ENCODE measurements at regions not wholly inside any gene's neighbourhood (a gene's known extent, or its start where the extent isn't known, plus 50 kb on each side); places are given as distances from the start of the nearest gene placed in this dataset.

DNA sequence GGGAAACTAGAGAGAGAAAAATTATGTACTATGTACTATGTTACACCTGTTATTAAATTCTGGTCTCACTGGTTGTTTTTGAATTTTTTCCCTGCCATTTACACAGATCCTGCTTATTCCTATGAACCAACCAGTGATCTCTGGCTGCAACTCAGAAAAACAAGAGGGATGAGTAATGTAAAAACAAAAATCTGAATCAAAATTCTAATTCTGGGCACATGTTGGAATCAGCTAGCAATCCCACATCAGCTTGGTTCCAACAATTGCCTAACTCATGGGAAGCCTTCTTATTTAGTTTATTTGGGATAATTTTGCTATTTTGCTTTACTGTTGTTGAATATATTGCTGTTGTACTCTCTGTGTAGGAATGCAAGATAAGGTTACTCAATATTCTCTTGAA, 78.3 kb downstream of the PLK2 start:
- Histone ChIP-seq H3K9me3 (ENCODE audit: low read length) (peaks cover 7% of the 10 kb centered on the region; the same call in 1 of the 2 replicates), H3K27me3 (ENCODE audit: low read length) (no peaks in the 10 kb centered on the region), H3K79me2 (ENCODE audit: low read length) (no peaks in the 10 kb centered on the region), H3K4me1 (ENCODE audit: insufficient read depth, low read length) (no peaks in the 10 kb centered on the region), H3K4me3 (ENCODE audit: low read length) (no peak overlapping the region), H3K27ac (ENCODE audit: low read length) (no peak overlapping the region), H2AFZ (ENCODE audit: low read length) (no peak overlapping the region), H3F3A (ENCODE audit: low read length, unreplicated experiment) (no peaks in the 10 kb centered on the region), H3K9ac (ENCODE audit: low read length) (no peak overlapping the region), H4K20me1 (ENCODE audit: low read length) (no peaks in the 10 kb centered on the region), H3K9me2 (replicated peaks; ENCODE audit: low read length) (no peaks in the 10 kb centered on the region), H3K4me2 (ENCODE audit: low read length) (no peak overlapping the region), H3K36me3 (ENCODE audit: low read depth, low read length) (no peaks in the 10 kb centered on the region; the same call in 1 of the 2 replicates)
- intact Hi-C loops (cut with micrococcal nuclease) = no loop called here
- ChIA-PET POLR2A (ENCODE audit: unreplicated experiment) (no interaction called here), CTCF (no interaction called here)
- ATAC-seq (no peak), DNase-seq (no peak)
- no TSS peak for BruUV-seq (replicated peaks)
- TF ChIP-seq EZH2phosphoT487 (IDR thresholded peaks at IDR 0.05; ENCODE audit: borderline replicate concordance, low read length) (no peak), EZH2 (IDR thresholded peaks at IDR 0.05; ENCODE audit: low read length, unreplicated experiment) (no peak)
- TF ChIP-seq, protein P1, sequence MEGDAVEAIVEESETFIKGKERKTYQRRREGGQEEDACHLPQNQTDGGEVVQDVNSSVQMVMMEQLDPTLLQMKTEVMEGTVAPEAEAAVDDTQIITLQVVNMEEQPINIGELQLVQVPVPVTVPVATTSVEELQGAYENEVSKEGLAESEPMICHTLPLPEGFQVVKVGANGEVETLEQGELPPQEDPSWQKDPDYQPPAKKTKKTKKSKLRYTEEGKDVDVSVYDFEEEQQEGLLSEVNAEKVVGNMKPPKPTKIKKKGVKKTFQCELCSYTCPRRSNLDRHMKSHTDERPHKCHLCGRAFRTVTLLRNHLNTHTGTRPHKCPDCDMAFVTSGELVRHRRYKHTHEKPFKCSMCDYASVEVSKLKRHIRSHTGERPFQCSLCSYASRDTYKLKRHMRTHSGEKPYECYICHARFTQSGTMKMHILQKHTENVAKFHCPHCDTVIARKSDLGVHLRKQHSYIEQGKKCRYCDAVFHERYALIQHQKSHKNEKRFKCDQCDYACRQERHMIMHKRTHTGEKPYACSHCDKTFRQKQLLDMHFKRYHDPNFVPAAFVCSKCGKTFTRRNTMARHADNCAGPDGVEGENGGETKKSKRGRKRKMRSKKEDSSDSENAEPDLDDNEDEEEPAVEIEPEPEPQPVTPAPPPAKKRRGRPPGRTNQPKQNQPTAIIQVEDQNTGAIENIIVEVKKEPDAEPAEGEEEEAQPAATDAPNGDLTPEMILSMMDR (conservative IDR thresholded peaks at IDR 0.05; ENCODE audit: low read depth, low read length) = no peak

DNA sequence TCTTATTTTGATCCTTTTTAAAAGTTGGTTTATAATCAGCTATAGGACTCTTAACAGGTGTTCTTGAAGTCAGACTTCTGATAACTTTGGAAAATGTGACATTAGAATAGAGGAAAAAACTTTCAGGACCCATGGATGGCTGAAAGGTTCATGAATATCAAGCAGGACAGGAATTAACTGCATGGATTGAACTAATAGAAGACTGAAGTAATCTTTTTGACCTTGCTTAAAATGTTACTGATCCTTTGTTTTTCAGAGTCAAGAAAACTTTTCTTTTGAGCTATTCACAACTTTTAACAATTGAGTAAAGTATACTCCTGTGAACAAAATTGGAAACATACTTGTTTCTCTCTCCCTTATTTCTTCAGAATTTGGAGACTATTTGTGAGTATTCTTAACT, 79.2 kb downstream of the PLK2 start:
- H3K4me2 ChIP-seq (ENCODE audit: low read length) = no peak overlapping the region
- ATAC-seq (no peak), DNase-seq (no peak)
- H3K79me2 ChIP-seq (ENCODE audit: low read length) = no peaks in the 10 kb centered on the region
- H4K20me1 ChIP-seq (ENCODE audit: low read length) = no peaks in the 10 kb centered on the region
- intact Hi-C loops (cut with micrococcal nuclease) = no loop called here
- no peak overlapping the region for H3K27ac ChIP-seq (ENCODE audit: low read length)
- H3K27me3 ChIP-seq (ENCODE audit: low read length) = no peaks in the 10 kb centered on the region
- CTCF ChIA-PET = no interaction called here
- H3K4me1 ChIP-seq (ENCODE audit: insufficient read depth, low read length) = no peaks in the 10 kb centered on the region
- no peak overlapping the region for H3K9ac ChIP-seq (ENCODE audit: low read length)
- no peak for TF ChIP-seq EZH2 (IDR thresholded peaks at IDR 0.05; ENCODE audit: low read length, unreplicated experiment)
- TF ChIP-seq EZH2phosphoT487 (IDR thresholded peaks at IDR 0.05; ENCODE audit: borderline replicate concordance, low read length) = no peak
- TF ChIP-seq, protein P1 (conservative IDR thresholded peaks at IDR 0.05; ENCODE audit: low read depth, low read length) = no peak
- BruUV-seq (replicated peaks) = no TSS peak
- H3K9me2 ChIP-seq (replicated peaks; ENCODE audit: low read length) = no peaks in the 10 kb centered on the region
- no peaks in the 10 kb centered on the region for H3F3A ChIP-seq (ENCODE audit: low read length, unreplicated experiment)
- peaks cover 7% of the 10 kb centered on the region; the same call in 1 of the 2 replicates for H3K9me3 ChIP-seq (ENCODE audit: low read length)
- H3K36me3 ChIP-seq (ENCODE audit: low read depth, low read length) = no peaks in the 10 kb centered on the region; the same call in 1 of the 2 replicates
- POLR2A ChIA-PET (ENCODE audit: unreplicated experiment) = no interaction called here
- no peak overlapping the region for H2AFZ ChIP-seq (ENCODE audit: low read length)
- H3K4me3 ChIP-seq (ENCODE audit: low read length) = no peak overlapping the region

DNA sequence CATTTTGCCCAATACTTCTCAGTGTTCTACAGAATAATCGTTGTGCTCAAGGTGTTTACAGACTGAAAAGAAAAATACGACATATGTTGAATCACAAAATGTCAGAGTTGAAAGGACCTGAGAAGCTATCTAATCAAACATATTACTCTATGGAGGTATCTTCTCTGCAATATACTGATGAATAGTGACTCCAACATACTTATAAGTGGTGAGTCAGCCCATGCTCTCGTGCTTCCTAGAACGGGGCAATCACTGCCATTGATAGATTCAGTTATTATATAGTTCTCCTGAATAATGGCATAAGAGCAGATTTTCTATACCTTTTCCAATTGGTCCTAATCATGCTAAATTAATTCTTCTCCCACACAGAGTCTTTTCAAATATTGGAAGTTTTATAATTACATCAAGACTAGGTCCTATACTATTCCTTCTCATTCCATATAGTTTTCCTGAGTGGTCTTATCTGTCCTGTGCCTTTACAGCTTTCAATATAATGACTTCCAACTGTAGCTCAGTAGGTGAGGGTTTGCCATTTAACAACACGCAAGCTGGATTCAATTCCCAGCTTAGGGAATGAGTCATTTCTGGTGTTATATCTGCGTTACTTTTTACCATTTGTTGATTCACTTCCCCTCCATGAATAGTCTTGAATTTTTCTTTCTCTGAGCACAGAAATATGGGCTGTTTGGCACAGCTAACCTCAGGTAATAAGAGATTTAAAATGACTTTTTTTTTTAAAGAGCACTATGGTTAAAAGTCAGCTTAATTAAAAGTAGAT, 81.1 kb downstream of the PLK2 start:
- no peaks in the 10 kb centered on the region for H3K79me2 ChIP-seq (ENCODE audit: low read length)
- no TSS peak for BruUV-seq (replicated peaks)
- CTCF ChIA-PET = no interaction called here
- H3K4me2 ChIP-seq (ENCODE audit: low read length) = no peak overlapping the region
- no peaks in the 10 kb centered on the region for H3K27me3 ChIP-seq (ENCODE audit: low read length)
- no peaks in the 10 kb centered on the region for H3K9me2 ChIP-seq (replicated peaks; ENCODE audit: low read length)
- no peaks in the 10 kb centered on the region for H3K4me1 ChIP-seq (ENCODE audit: insufficient read depth, low read length)
- peaks cover 7% of the 10 kb centered on the region; the same call in 1 of the 2 replicates for H3K9me3 ChIP-seq (ENCODE audit: low read length)
- POLR2A ChIA-PET (ENCODE audit: unreplicated experiment) = no interaction called here
- no peaks in the 10 kb centered on the region for H4K20me1 ChIP-seq (ENCODE audit: low read length)
- TF ChIP-seq EZH2phosphoT487 (IDR thresholded peaks at IDR 0.05; ENCODE audit: borderline replicate concordance, low read length) = no peak
- TF ChIP-seq, protein P1 (conservative IDR thresholded peaks at IDR 0.05; ENCODE audit: low read depth, low read length) = no peak
- ATAC-seq (no peak), DNase-seq (no peak)
- no peak overlapping the region for H3K9ac ChIP-seq (ENCODE audit: low read length)
- H3K36me3 ChIP-seq (ENCODE audit: low read depth, low read length) = no peaks in the 10 kb centered on the region; the same call in 1 of the 2 replicates
- no peak overlapping the region for H3K4me3 ChIP-seq (ENCODE audit: low read length)
- intact Hi-C loops (cut with micrococcal nuclease) = no loop called here
- no peaks in the 10 kb centered on the region for H3F3A ChIP-seq (ENCODE audit: low read length, unreplicated experiment)
- no peak overlapping the region for H2AFZ ChIP-seq (ENCODE audit: low read length)
- peak overlapping the region; percentile 43; the same call in 1 of the 2 replicates for H3K27ac ChIP-seq (ENCODE audit: low read length)

All from PC-3 (cell line).